GM18861 (cell line): ENCODE measurements at regions not wholly inside any gene's neighbourhood (a gene's known extent, or its start where the extent isn't known, plus 50 kb on each side); places are given as distances from the start of the nearest gene placed in this dataset.

Experiments used
- ATAC-seq: cut with Tn5 transposase; IDR thresholded peaks from one replicate; pipeline ENCODE4 v1.9.1; 2021; ENCODE audit not compliant: unreplicated experiment

GRCh38 chr20:48286601-48287000, 501.3 kb upstream of the SULF2 start:
- ATAC-seq = no peak

- ATAC-seq = no peak
Measured at GRCh38 chr20:48285656-48286055, 500.4 kb upstream of the SULF2 start.

GRCh38 chr20:48284837-48285236, 499.6 kb upstream of the SULF2 start:
- no peak for ATAC-seq

- no peak for ATAC-seq
Measured at GRCh38 chr20:48284315-48284714, 499.0 kb upstream of the SULF2 start.

GRCh38 chr20:48283470-48284110, 498.3 kb upstream of the SULF2 start:
- no peak for ATAC-seq

GRCh38 chr20:48282591-48283228, 497.4 kb upstream of the SULF2 start:
- ATAC-seq = no peak

GRCh38 chr20:48281501-48281900, 496.2 kb upstream of the SULF2 start:
- no peak for ATAC-seq

- ATAC-seq = no peak
Measured at GRCh38 chr20:48278961-48279481, 493.7 kb upstream of the SULF2 start.

GRCh38 chr20:48277266-48277665, 492.0 kb upstream of the SULF2 start:
- ATAC-seq = no peak

- ATAC-seq = no peak
Measured at GRCh38 chr20:48276021-48276342, 490.7 kb upstream of the SULF2 start.

GRCh38 chr20:48275286-48276020, 490.2 kb upstream of the SULF2 start:
- no peak for ATAC-seq

GRCh38 chr20:48273843-48274242, 488.6 kb upstream of the SULF2 start:
- no peak for ATAC-seq

- ATAC-seq = no peak
Measured at GRCh38 chr20:48270885-48271284, 485.6 kb upstream of the SULF2 start.

- no peak for ATAC-seq
Measured at GRCh38 chr20:48267860-48268633, 482.8 kb upstream of the SULF2 start.

- no peak for ATAC-seq
Measured at GRCh38 chr20:48266571-48266970, 481.3 kb upstream of the SULF2 start.

GRCh38 chr20:48265791-48266190, 480.5 kb upstream of the SULF2 start:
- ATAC-seq = no peak

- ATAC-seq = no peak
Measured at GRCh38 chr20:48262955-48263354, 477.7 kb upstream of the SULF2 start.

- no peak for ATAC-seq
Measured at GRCh38 chr20:48262466-48262865, 477.2 kb upstream of the SULF2 start.

- ATAC-seq = no peak
Measured at GRCh38 chr20:48261398-48261910, 476.2 kb upstream of the SULF2 start.

- ATAC-seq = no peak
Measured at GRCh38 chr20:48260129-48260756, 475.0 kb upstream of the SULF2 start.

- no peak for ATAC-seq
Measured at GRCh38 chr20:48259456-48259855, 474.2 kb upstream of the SULF2 start.
